ENCODE measurements at regions not wholly inside any gene's neighbourhood (a gene's known extent, or its start where the extent isn't known, plus 50 kb on each side); places are given as distances from the start of the nearest gene placed in this dataset.

GRCh38 chr3:178146406-178146831, 389.8 kb upstream of the KCNMB2 start:
- no peak for DNase-seq (ENCODE audit: low read depth in 2 of 2)

- DNase-seq (ENCODE audit: low read depth in 2 of 2): no peak
These were observed 389.2 kb upstream of the KCNMB2 start for GRCh38 chr3:178147001-178147400.

DNA sequence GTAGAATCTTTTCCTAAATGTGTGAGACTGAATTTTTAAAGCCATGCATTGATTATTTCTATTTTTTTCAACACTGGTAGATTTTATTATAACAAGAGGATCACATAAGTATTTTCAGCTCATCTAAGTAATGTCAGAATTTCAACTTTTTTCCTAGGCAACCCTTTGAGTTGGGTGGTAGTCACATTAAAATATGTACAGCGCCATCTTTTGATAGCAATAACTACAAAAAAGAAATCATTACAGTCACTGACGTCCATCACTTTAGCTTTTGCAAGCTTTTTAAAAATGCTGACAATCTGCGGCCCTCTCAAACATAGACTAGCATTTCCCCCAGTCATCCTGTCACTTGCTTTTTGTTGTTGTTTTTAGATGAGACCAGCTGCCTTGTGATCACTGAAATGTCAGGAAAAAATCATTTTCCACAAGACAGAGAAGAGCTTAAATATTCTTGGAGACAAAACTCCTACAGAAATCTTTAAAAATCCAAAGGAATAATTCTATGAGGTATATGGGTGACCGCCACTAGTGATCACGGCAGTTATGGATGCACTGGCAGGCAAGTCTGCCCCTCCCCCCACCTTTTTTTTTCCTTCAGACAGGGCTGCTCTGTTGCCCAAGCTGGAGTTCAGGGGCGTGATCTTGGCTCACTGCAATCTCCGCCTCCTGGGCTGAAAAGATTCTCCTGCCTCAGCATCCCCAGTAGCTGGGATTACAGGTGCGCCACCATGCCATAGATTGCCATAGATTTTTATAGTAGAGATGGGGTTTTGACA, 384.0 kb upstream of the KCNMB2 start:
- no peak for DNase-seq (ENCODE audit: low read depth in 2 of 2)

- no peak for DNase-seq (ENCODE audit: low read depth in 2 of 2)
These were observed 383.2 kb upstream of the KCNMB2 start for GRCh38 chr3:178152988-178153387.

DNA sequence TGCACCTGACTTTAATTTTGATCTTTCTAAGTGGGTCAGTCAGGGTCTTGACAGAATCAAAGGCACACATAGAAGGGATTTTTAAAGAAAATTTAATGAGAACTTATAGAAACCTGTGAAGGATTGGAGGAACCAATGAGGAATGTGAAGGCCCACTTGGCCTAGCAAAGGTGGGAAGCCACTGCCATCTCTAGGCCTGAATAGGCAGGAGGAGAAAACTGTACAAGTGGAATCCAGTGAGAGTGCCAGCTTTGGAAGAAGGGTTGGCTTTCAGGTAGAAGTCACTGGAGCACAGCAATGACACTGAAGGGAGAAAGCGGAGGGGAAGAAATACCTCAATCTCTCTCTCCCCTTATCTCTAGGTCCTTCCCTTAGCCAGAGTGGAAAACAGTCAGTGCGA, 380.7 kb upstream of the KCNMB2 start:
- no peak for DNase-seq (ENCODE audit: low read depth in 2 of 2)

DNA sequence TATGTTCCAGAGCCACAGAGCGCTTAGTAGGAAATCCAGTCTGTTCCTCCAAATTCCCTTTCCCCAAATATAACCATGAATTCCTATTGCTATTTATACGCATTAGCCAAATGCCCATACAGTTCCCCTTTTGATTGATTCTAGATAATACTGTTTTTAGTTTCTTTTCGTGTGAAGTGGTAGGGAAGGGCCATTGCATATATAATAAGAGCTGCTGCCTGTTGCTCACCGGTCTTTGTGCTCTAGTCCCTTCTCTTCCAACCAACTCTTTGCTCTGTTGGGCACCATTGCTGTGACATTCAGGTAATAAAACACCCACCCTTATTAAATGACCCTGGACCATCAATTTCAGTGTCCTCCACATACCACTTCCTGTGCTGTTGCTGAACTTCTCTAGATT, 379.9 kb upstream of the KCNMB2 start:
- no peak for DNase-seq (ENCODE audit: low read depth in 2 of 2)

DNA sequence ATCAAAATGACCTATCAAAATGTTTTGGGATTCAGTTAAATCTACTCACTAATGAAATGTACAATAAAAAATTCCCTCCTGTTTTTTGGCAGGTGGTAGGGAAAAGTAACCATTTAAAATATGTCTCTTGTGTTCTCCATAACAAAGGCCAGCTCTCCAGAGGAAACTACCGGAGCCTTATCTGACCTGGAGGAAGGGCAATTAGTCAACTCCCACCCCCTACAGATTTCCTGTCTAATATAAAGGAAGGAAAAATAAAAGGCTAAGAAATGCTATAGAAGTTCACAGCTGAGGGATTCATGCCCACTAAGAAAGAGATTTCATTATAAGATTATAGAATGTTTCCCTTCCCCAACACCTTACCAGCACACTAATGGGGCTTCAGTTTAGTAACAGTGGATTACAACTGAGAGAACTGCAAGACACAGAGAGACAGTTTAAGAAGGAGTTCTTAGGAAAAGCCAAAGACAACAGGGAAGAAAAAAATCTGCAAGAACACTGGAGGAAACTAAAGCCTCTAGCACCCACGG, 376.5 kb upstream of the KCNMB2 start:
- DNase-seq (ENCODE audit: low read depth in 2 of 2): no peak

- DNase-seq (ENCODE audit: low read depth in 2 of 2): no peak
These were observed 366.8 kb upstream of the KCNMB2 start for GRCh38 chr3:178169421-178169820.

- DNase-seq (ENCODE audit: low read depth in 2 of 2): no peak
These were observed 365.3 kb upstream of the KCNMB2 start for GRCh38 chr3:178170698-178171535.

DNA sequence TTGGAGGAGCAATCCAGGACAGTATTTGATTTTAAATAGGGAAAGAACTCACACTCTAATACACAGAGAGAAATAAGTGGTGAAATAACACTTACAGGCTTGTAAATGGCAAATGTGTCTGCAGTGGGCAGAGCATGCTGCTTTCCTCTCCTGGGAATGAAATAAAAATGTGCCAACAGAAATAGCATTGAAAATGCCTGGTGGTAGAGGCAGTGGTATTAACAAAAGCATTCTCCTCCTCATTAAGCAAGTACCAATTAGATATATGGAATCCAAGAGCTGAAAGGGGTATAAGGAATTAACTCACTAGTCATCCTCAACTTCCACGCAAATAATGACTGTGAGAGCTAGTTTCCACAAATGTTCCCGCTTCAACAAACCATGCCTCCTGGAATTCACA, 364.1 kb upstream of the KCNMB2 start:
- no peak for DNase-seq (ENCODE audit: low read depth in 2 of 2)

DNA sequence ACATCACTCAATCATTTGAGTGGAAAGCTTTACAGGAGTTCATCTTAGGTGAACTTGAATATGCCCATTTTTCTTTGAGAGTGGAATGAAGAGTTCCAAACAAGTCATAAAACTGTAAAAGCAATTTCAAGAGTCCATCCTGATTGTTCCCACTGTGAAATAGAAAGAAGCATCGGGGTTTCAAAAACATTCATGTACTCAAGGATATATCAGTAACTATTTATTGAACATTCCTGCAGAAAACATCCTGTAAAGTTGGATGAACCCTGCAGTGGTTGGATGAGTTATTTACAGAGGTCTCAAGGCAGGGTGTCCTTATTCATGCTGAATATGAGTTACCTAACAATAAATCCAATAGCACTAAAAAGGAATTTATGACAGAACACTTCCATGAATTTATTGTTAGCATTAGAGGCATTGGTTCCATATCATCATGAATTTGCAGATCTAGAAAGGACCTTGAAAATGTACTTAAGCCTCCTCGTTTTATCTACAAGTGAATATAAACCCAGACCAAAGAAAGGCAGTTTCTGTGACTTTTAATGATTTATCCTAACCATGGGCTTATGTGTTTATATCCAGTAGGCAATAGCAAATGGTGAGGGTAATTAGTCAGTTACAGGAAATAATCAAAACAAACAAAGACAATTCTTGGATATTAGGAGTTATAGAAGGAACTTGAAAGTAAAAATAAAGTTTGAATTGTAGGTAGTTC, 361.9 kb upstream of the KCNMB2 start:
- DNase-seq (ENCODE audit: low read depth in 2 of 2): no peak

DNA sequence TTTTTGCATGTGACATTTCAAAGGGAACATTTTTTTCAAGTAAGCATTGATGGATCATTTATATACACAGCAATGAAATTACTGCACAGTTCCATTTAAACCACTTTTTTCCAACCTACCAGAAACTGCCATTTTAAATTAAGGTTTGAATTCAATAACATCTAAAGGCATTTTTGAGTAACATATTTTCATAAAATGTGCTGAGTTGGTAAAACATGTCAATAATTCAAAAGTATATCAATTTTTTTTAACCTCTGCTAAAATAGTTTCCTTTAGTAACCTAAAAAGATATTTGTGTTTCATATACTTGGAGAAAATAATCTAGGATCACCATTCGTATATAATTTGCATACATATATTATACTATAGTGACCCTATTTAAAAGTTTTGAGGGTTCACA, 355.1 kb upstream of the KCNMB2 start:
- no peak for DNase-seq (ENCODE audit: low read depth in 2 of 2)

GRCh38 chr3:178181784-178182183, 354.5 kb upstream of the KCNMB2 start:
- no peak for DNase-seq (ENCODE audit: low read depth in 2 of 2)

- DNase-seq (ENCODE audit: low read depth in 2 of 2): no peak
These were observed 353.9 kb upstream of the KCNMB2 start for GRCh38 chr3:178182337-178182779.

- DNase-seq (ENCODE audit: low read depth in 2 of 2): no peak
These were observed 351.4 kb upstream of the KCNMB2 start for GRCh38 chr3:178184833-178185232.

GRCh38 chr3:178186666-178187065, 349.6 kb upstream of the KCNMB2 start:
- no peak for DNase-seq (ENCODE audit: low read depth in 2 of 2)

DNA sequence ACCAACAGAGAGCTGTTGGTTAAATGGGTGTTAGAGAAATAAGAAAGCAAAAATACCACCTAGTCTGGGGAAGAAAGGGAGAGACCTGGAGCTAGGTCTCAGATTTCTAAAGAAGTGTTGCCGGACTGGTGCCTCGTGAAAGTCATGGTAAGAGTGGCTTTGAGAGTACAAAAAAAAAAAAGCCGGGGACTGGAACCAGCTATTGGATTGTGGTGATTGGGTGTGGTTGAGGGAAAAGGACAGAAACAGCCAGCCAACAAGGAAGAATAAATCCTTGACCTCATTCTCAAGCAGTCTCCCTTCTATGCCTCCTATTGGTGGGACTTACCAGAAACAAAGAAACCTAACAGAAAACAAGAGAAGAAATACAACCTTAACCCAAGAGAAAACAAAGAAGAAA, 346.4 kb upstream of the KCNMB2 start:
- DNase-seq (ENCODE audit: low read depth in 2 of 2): no peak

GRCh38 chr3:178193846-178194245, 342.4 kb upstream of the KCNMB2 start:
- DNase-seq (ENCODE audit: low read depth in 2 of 2): no peak

- no peak for DNase-seq (ENCODE audit: low read depth in 2 of 2)
These were observed 341.7 kb upstream of the KCNMB2 start for GRCh38 chr3:178194539-178194938.

GRCh38 chr3:178195824-178196223, 340.4 kb upstream of the KCNMB2 start:
- no peak for DNase-seq (ENCODE audit: low read depth in 2 of 2)

- DNase-seq (ENCODE audit: low read depth in 2 of 2): no peak
These were observed 337.9 kb upstream of the KCNMB2 start for GRCh38 chr3:178198329-178198728.

- no peak for DNase-seq (ENCODE audit: low read depth in 2 of 2)
These were observed 335.9 kb upstream of the KCNMB2 start for GRCh38 chr3:178200316-178200715.
